ENCODE measurements at regions not wholly inside any gene's neighbourhood (a gene's known extent, or its start where the extent isn't known, plus 50 kb on each side); places are given as distances from the start of the nearest gene placed in this dataset.

- DNase-seq (ENCODE audit: low read depth) = no peak
Observed at GRCh38 chr20:48300529-48300928, 515.2 kb upstream of the SULF2 start.

- DNase-seq (ENCODE audit: low read depth) = peak; percentile 93
Observed at GRCh38 chr20:48298851-48299484, 513.7 kb upstream of the SULF2 start.

GRCh38 chr20:48298433-48298832 lies 513.2 kb upstream of the SULF2 start:
- DNase-seq (ENCODE audit: low read depth) = no peak

GRCh38 chr20:48295966-48296421 lies 510.7 kb upstream of the SULF2 start:
- peak; percentile 85 for DNase-seq (ENCODE audit: low read depth)

GRCh38 chr20:48295445-48295903 lies 510.2 kb upstream of the SULF2 start:
- peak; percentile 98 for DNase-seq (ENCODE audit: low read depth)

- no peak for DNase-seq (ENCODE audit: low read depth)
Observed at GRCh38 chr20:48294942-48295341, 509.7 kb upstream of the SULF2 start.

GRCh38 chr20:48294196-48294595 lies 508.9 kb upstream of the SULF2 start:
- DNase-seq (ENCODE audit: low read depth) = peak; percentile 64

GRCh38 chr20:48293671-48294070 lies 508.4 kb upstream of the SULF2 start:
- DNase-seq (ENCODE audit: low read depth) = no peak

- DNase-seq (ENCODE audit: low read depth) = peak; percentile 9
Observed at GRCh38 chr20:48292806-48293205, 507.5 kb upstream of the SULF2 start.

GRCh38 chr20:48291896-48292295 lies 506.6 kb upstream of the SULF2 start:
- no peak for DNase-seq (ENCODE audit: low read depth)

- no peak for DNase-seq (ENCODE audit: low read depth)
Observed at GRCh38 chr20:48288930-48289507, 503.7 kb upstream of the SULF2 start.

- no peak for DNase-seq (ENCODE audit: low read depth)
Observed at GRCh38 chr20:48287552-48288170, 502.4 kb upstream of the SULF2 start.

GRCh38 chr20:48287021-48287494 lies 501.8 kb upstream of the SULF2 start:
- no peak for DNase-seq (ENCODE audit: low read depth)

- DNase-seq (ENCODE audit: low read depth) = no peak
Observed at GRCh38 chr20:48286601-48287000, 501.3 kb upstream of the SULF2 start.

GRCh38 chr20:48285656-48286055 lies 500.4 kb upstream of the SULF2 start:
- DNase-seq (ENCODE audit: low read depth) = no peak

- DNase-seq (ENCODE audit: low read depth) = peak; percentile 66
Observed at GRCh38 chr20:48284837-48285236, 499.6 kb upstream of the SULF2 start.

- no peak for DNase-seq (ENCODE audit: low read depth)
Observed at GRCh38 chr20:48284315-48284714, 499.0 kb upstream of the SULF2 start.

GRCh38 chr20:48283470-48284110 lies 498.3 kb upstream of the SULF2 start:
- peak; percentile 95 for DNase-seq (ENCODE audit: low read depth)

GRCh38 chr20:48282591-48283228 lies 497.4 kb upstream of the SULF2 start:
- DNase-seq (ENCODE audit: low read depth) = no peak

- DNase-seq (ENCODE audit: low read depth) = no peak
Observed at GRCh38 chr20:48281501-48281900, 496.2 kb upstream of the SULF2 start.

GRCh38 chr20:48278961-48279481 lies 493.7 kb upstream of the SULF2 start:
- DNase-seq (ENCODE audit: low read depth) = no peak

GRCh38 chr20:48277266-48277665 lies 492.0 kb upstream of the SULF2 start:
- DNase-seq (ENCODE audit: low read depth) = peak; percentile 46
